MM.1S (cell line): ENCODE measurements at regions not wholly inside any gene's neighbourhood (a gene's known extent, or its start where the extent isn't known, plus 50 kb on each side); places are given as distances from the start of the nearest gene placed in this dataset.

Source experiments
- EZH2 ChIP-seq: fragments of 300-600 bp; sonication (generic); optimal IDR thresholded peaks from 2 replicates; pipeline ENCODE3; 2017; ENCODE audit warnings: low read depth, mild to moderate bottlenecking, antibody characterized with exemption, low read length, mixed read lengths
- TF ChIP-seq, protein P1 (sequence below): fragments of 300-600 bp; sonication (generic); IDR thresholded peaks from 2 replicates; pipeline ENCODE4 v1.5.1; 2016; ENCODE audit warnings: antibody characterized with exemption, low read length, mixed read lengths

DNA sequence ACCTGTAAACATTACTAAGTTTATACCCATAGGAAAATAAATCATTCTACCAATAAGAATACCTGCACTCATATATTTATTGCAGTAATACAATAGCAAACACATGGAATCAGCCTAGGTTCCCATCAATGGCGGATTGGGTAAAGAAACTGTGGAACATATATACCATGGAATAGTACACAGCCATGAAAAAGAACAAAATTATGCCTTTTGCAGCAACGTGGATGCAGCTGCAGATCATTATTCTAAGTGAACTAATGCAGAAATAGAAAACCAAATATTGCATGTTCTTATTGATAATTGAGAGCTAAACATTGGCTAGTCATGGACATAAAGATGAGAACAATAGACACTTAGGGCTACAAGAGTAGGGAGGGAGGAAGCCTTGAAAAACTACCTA is 667.4 kb upstream of the WWC1 start:
- TF ChIP-seq, protein P1, sequence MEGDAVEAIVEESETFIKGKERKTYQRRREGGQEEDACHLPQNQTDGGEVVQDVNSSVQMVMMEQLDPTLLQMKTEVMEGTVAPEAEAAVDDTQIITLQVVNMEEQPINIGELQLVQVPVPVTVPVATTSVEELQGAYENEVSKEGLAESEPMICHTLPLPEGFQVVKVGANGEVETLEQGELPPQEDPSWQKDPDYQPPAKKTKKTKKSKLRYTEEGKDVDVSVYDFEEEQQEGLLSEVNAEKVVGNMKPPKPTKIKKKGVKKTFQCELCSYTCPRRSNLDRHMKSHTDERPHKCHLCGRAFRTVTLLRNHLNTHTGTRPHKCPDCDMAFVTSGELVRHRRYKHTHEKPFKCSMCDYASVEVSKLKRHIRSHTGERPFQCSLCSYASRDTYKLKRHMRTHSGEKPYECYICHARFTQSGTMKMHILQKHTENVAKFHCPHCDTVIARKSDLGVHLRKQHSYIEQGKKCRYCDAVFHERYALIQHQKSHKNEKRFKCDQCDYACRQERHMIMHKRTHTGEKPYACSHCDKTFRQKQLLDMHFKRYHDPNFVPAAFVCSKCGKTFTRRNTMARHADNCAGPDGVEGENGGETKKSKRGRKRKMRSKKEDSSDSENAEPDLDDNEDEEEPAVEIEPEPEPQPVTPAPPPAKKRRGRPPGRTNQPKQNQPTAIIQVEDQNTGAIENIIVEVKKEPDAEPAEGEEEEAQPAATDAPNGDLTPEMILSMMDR = no peak
- no peak for TF ChIP-seq EZH2
